Prostate gland (tissue), 2 donors: ENCODE measurements at regions not wholly inside any gene's neighbourhood (a gene's known extent, or its start where the extent isn't known, plus 50 kb on each side); places are given as distances from the start of the nearest gene placed in this dataset.

ENCODE experiments used
- CTCF ChIP-seq, 4 experiments: fragments of 200-600 bp in 2 of 4; fragments of 450-650 bp in 2 of 4; sonication (generic) in 2 of 4; IDR thresholded peaks; 1 replicate in 3 of 4; 2 replicates in 1 of 4; pipeline ENCODE4 v1.5.1; 2016 to 2019; ENCODE audit warnings: antibody characterized with exemption in 4 of 4, mild to moderate bottlenecking in 2 of 4, moderate library complexity in 2 of 4
- POLR2A ChIP-seq: fragments of 450-650 bp; IDR thresholded peaks from one replicate; pipeline ENCODE4 v1.6.1; 2016; ENCODE audit warnings: antibody characterized with exemption, mild to moderate bottlenecking

- TF ChIP-seq CTCF (IDR thresholded peaks at IDR 0.05): no peak
- no peak for TF ChIP-seq POLR2A
These were observed 163.1 kb upstream of the PKDCC start for GRCh38 chr2:41884718-41885117.
